ENCODE measurements at regions not wholly inside any gene's neighbourhood (a gene's known extent, or its start where the extent isn't known, plus 50 kb on each side); places are given as distances from the start of the nearest gene placed in this dataset.

DNA sequence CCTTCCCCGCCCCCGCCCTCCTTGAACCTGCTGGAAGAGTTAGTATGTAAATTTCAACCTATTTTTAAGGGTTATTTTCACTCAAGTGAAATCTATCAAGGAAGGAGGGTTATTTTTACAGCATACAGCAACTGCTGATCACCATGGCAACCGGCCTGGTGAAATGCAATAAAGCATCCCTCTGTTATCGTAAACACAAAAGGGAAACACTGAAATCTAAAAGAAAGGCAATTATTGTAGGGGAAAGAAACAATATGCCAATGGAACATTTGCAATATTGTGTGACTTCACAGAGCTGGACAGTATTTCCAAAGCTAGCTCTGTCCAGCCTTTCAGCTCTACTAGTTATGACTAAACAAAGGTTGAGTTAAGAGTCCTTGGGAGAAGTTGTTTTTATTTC is 588.3 kb upstream of the PBX1 start:
- TF ChIP-seq POLR2A (IDR thresholded peaks at IDR 0.05), result no peak
- TF ChIP-seq, protein P1, sequence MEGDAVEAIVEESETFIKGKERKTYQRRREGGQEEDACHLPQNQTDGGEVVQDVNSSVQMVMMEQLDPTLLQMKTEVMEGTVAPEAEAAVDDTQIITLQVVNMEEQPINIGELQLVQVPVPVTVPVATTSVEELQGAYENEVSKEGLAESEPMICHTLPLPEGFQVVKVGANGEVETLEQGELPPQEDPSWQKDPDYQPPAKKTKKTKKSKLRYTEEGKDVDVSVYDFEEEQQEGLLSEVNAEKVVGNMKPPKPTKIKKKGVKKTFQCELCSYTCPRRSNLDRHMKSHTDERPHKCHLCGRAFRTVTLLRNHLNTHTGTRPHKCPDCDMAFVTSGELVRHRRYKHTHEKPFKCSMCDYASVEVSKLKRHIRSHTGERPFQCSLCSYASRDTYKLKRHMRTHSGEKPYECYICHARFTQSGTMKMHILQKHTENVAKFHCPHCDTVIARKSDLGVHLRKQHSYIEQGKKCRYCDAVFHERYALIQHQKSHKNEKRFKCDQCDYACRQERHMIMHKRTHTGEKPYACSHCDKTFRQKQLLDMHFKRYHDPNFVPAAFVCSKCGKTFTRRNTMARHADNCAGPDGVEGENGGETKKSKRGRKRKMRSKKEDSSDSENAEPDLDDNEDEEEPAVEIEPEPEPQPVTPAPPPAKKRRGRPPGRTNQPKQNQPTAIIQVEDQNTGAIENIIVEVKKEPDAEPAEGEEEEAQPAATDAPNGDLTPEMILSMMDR (IDR thresholded peaks at IDR 0.05), result no peak
- intact Hi-C loops (cut with DNase I), result no loop called here
- Histone ChIP-seq H3K9me3 (peaks cover 0 to 15% (median 2%) of the 10 kb centered on the region in 12 donors), H3K4me1 (no peaks in the 10 kb centered on the region), H3K27ac (no peak overlapping the region), H3K27me3 (no peaks in the 10 kb centered on the region), H3K4me3 (no peak overlapping the region), H3K36me3 (no peaks in the 10 kb centered on the region)
- ATAC-seq (no peak), DNase-seq (no peak)
- WGBS, 4 donors, result 75 to 81% (median 77%) methylated on average over 4 of the region's 4 CpGs

DNA sequence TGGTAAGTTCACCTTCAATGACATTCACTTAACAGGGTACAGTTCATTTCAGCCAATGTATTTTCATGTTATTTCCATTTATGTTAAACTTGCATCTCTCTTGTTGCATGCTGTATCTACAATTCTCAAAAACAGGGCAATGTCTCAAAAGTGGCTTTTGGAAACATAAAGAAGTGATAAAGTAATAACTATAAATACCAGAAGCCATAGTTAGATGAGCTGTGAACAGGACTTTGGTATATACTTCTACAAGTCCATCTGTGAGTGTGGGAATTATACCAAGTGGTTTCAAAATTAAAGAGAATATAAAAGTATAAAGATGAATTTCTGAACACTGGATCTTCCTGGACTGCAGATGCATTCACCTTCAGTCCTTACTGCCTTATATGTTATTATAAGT is 585.4 kb upstream of the PBX1 start:
- Histone ChIP-seq H3K9me3 (peaks cover 0 to 7% (median 0%) of the 10 kb centered on the region in 12 donors), H3K36me3 (no peaks in the 10 kb centered on the region), H3K4me1 (no peaks in the 10 kb centered on the region), H3K27me3 (no peaks in the 10 kb centered on the region), H3K4me3 (no peak overlapping the region), H3K27ac (no peak overlapping the region)
- ATAC-seq (no peak), DNase-seq (no peak)
- TF ChIP-seq, protein P1 (IDR thresholded peaks at IDR 0.05), result no peak
- TF ChIP-seq POLR2A (IDR thresholded peaks at IDR 0.05), result no peak
- intact Hi-C loops (cut with DNase I), result no loop called here

DNA sequence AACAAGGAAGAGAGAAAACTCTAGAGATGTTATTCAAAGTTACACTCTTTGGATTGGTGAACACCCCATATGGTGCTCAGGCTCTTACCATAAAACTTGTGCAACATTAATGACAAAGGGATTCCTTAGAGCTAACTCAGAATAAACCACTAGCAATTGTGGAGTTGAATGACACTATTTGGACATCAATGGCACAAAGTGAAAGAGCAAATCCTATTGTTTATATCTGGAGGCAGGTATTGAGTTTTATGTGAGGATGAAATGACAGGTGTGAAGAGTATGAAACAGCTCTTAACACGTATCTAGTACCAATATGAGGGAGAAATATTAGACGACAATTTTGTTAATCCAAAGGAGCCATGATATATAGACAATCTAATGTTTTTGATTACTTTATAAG is 584.9 kb upstream of the PBX1 start:
- no peak for DNase-seq
- Histone ChIP-seq H3K4me1 (no peaks in the 10 kb centered on the region), H3K36me3 (no peaks in the 10 kb centered on the region), H3K4me3 (no peak overlapping the region), H3K9me3 (peaks cover 0 to 3% (median 0%) of the 10 kb centered on the region in 12 donors), H3K27ac (no peak overlapping the region), H3K27me3 (no peaks in the 10 kb centered on the region)
- 75 to 85% (median 79%) methylated on average over 2 of the region's 2 CpGs for WGBS, 4 donors
- TF ChIP-seq, protein P1 (IDR thresholded peaks at IDR 0.05), result no peak
- no peak for TF ChIP-seq POLR2A (IDR thresholded peaks at IDR 0.05)
- no peak for ATAC-seq
- intact Hi-C loops (cut with DNase I), result no loop called here

DNA sequence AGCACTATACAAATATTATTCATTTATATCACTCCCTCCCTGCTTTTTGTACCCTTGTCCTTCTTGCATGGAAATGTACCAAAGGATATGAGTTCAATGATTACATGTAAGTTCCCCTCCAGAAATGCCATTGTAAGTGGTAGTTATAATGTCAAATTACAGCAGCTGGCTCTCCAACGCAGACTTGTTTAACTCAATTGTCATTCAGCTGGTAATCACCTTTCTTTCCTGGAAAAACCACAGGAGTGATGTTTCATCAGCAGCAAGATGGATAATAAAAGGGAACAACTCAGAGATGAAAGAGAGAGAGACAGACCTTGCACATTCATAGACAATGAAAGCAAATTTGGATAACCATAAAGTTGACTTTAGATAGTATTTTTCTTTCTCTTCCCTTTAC is 578.6 kb upstream of the PBX1 start:
- TF ChIP-seq, protein P1 (IDR thresholded peaks at IDR 0.05), result no peak
- TF ChIP-seq POLR2A (IDR thresholded peaks at IDR 0.05), result no peak
- WGBS, 4 donors, result 62 to 79% (median 65%) methylated on average over 1 of the region's 1 CpG
- ATAC-seq (no peak), DNase-seq (no peak)
- H3K27me3 ChIP-seq, result no peaks in the 10 kb centered on the region
- no peak overlapping the region for H3K4me3 ChIP-seq
- no peaks in the 10 kb centered on the region for H3K36me3 ChIP-seq
- intact Hi-C loops (cut with DNase I), result no loop called here
- H3K4me1 ChIP-seq, result no peaks in the 10 kb centered on the region
- no peak overlapping the region for H3K27ac ChIP-seq
- H3K9me3 ChIP-seq, result no peaks in the 10 kb centered on the region

Data from heart left ventricle (tissue), 16 donors.